MCF 10A (cell line): ENCODE measurements at regions not wholly inside any gene's neighbourhood (a gene's known extent, or its start where the extent isn't known, plus 50 kb on each side); places are given as distances from the start of the nearest gene placed in this dataset.

Source experiments
- BruUV-seq: library from RNA; stranded (reverse); fragments of 400-500 nt; replicated peaks from 2 replicates; lab custom pipeline; 2021; lab: Mats Ljungman, UMichigan
- CTCF ChIA-PET: fragments of 300-600 bp; sonication (Branson Sonifier 250); formaldehyde crosslinking; extraction: SDS; loops from one replicate; lab custom pipeline; 2021; ENCODE audit warnings: antibody characterized with exemption, inconsistent platforms; lab: Yijun Ruan, JAX
- POLR2A ChIA-PET: fragments of 300-600, 350-650 bp; sonication (Branson Sonifier 250); formaldehyde crosslinking; extraction: SDS; loops from one replicate; lab custom pipeline; 2020; ENCODE audit warnings: antibody characterized with exemption, inconsistent platforms; lab: Yijun Ruan, JAX
- DNase-seq: peaks from one replicate; pipeline ENCODE4 v3.0.0-alpha.2; 2018; ENCODE audit not compliant: unreplicated experiment
- H3K27ac Mint-ChIP-seq: one replicate; pipeline ENCODE4 v1.8.0; 2022; ENCODE audit warnings: mild to moderate bottlenecking, low read depth, mixed read lengths; ENCODE audit not compliant: unreplicated experiment
- H3K27me3 Mint-ChIP-seq: one replicate; pipeline ENCODE4 v1.8.0; 2022; ENCODE audit warnings: mixed read lengths; ENCODE audit not compliant: insufficient read depth, unreplicated experiment
- H3K36me3 Mint-ChIP-seq: one replicate; pipeline ENCODE4 v1.8.0; 2022; ENCODE audit warnings: mild to moderate bottlenecking, moderate library complexity, mixed read lengths; ENCODE audit not compliant: insufficient read depth, unreplicated experiment
- H3K4me1 Mint-ChIP-seq: one replicate; pipeline ENCODE4 v1.8.0; 2022; ENCODE audit warnings: mixed read lengths; ENCODE audit not compliant: insufficient read depth, unreplicated experiment
- H3K4me3 Mint-ChIP-seq: one replicate; pipeline ENCODE4 v1.8.0; 2022; ENCODE audit warnings: mild to moderate bottlenecking, moderate library complexity, mixed read lengths; ENCODE audit not compliant: unreplicated experiment
- H3K9me3 Mint-ChIP-seq: one replicate; pipeline ENCODE4 v1.8.0; 2022; ENCODE audit warnings: mixed read lengths; ENCODE audit not compliant: unreplicated experiment
- intact Hi-C: fragments of 100-400 bp; cut with micrococcal nuclease; formaldehyde crosslinking; loops from 2 replicates; pipeline ENCODE4 v1.14.1; 2022
- TF ChIP-seq, protein P1 (sequence below): fragments of 200-600 bp; IDR thresholded peaks from one replicate; pipeline ENCODE4 v1.8.0; 2022; ENCODE audit warnings: antibody characterized with exemption, mild to moderate bottlenecking; ENCODE audit not compliant: unreplicated experiment

DNA sequence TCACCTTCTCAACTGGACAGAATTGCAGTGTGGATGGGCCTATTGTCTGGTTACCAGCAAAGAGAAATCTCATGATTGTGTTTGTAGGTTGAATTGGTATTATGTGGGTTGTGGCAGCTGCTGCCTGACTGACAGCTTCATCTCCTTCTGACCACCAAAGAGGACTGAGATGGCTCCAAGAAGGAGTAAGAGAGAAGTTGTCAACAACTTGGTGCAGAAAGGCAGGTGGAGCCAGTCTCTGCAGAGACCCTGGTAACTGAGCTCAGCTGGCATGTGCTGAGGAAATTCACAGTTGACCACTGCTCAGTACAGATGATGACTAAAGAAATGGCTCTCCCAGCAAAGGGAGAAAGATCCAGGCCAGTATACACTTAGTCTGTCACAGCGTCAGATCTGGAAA lies 240.0 kb upstream of the AMIGO2 start:
- Mint-ChIP-seq H3K27me3 (no peaks in the 10 kb centered on the region), H3K4me3 (no peak overlapping the region), H3K4me1 (no peaks in the 10 kb centered on the region), H3K9me3 (no peaks in the 10 kb centered on the region), H3K27ac (no peak overlapping the region), H3K36me3 (no peaks in the 10 kb centered on the region)
- DNase-seq: no peak
- ChIA-PET CTCF (interaction anchor here (0.6 to 1.9 kb wide), 4 partner anchors 13 to 70 kb away, joined by 3 to 5 read pairs (median 3); no protein-coding TSS in a partner anchor), POLR2A (no interaction called here)
- TF ChIP-seq, protein P1, sequence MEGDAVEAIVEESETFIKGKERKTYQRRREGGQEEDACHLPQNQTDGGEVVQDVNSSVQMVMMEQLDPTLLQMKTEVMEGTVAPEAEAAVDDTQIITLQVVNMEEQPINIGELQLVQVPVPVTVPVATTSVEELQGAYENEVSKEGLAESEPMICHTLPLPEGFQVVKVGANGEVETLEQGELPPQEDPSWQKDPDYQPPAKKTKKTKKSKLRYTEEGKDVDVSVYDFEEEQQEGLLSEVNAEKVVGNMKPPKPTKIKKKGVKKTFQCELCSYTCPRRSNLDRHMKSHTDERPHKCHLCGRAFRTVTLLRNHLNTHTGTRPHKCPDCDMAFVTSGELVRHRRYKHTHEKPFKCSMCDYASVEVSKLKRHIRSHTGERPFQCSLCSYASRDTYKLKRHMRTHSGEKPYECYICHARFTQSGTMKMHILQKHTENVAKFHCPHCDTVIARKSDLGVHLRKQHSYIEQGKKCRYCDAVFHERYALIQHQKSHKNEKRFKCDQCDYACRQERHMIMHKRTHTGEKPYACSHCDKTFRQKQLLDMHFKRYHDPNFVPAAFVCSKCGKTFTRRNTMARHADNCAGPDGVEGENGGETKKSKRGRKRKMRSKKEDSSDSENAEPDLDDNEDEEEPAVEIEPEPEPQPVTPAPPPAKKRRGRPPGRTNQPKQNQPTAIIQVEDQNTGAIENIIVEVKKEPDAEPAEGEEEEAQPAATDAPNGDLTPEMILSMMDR: no peak
- intact Hi-C loops: no loop called here
- no TSS peak for BruUV-seq

DNA sequence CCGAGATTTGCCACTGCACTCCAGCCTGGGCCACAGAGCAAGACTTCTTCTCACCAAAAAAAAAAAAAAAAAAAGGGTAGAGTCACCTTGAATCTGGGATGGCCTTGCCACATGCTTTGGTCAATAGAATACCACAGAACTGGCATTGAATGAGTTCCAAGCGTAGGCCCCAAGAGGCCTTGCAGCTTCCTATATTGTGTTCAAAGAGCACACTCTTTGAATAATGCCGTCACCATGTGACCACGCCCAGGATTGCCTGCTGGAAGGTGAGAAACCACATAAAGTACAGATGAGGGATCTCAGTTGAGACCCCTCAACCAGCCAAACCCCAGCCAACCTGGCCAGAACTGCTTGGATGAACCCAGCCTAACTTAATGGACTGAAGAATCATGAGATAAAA lies 239.2 kb upstream of the AMIGO2 start:
- H3K4me1 Mint-ChIP-seq: no peaks in the 10 kb centered on the region
- H3K27ac Mint-ChIP-seq: no peak overlapping the region
- TF ChIP-seq, protein P1: no peak
- H3K36me3 Mint-ChIP-seq: no peaks in the 10 kb centered on the region
- CTCF ChIA-PET: interaction anchor here (0.5 kb wide), 1 partner anchor 107 kb away, joined by 3 read pairs; no protein-coding TSS in a partner anchor
- DNase-seq: no peak
- intact Hi-C loops: no loop called here
- no peaks in the 10 kb centered on the region for H3K9me3 Mint-ChIP-seq
- no peak overlapping the region for H3K4me3 Mint-ChIP-seq
- BruUV-seq: no TSS peak
- no peaks in the 10 kb centered on the region for H3K27me3 Mint-ChIP-seq
- POLR2A ChIA-PET: interaction anchor here (0.6 kb wide), 1 partner anchor 51 kb away, joined by 4 read pairs; no protein-coding TSS in a partner anchor

DNA sequence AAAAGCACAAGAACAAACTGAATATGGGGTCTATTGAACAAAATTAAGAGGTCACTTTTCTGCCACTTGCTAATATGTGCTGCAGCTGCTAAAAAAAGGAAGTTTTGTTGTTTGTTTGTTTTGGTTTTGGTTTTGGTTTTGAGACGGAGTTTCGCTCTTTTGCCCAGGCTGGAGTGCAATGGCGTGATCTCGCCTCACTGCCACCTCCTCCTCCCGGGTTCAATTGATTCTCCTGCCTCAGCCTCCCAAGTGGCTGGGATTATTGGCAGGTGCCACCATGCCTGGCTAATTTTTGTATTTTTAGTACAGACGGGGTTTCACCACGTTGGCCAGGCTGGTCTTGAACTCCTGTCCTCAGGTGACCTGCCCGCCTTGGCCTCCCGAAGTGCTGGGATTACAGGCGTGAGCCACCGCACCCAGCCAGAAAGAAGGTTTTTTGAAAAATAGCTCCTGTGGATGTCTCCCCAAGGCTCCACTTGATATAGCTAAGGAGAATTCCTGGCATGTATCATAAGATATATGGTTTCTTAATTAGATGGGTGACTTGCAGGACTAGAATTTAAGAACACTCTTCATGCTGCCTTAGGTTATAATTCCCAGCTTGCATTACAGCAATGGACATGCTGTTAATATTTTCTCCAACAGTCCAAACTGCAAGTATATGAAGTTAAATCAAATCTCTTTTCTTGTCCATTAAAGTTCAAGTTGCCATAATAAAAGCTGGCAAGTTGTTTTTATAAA lies 237.6 kb upstream of the AMIGO2 start:
- Mint-ChIP-seq H3K36me3 (no peaks in the 10 kb centered on the region), H3K4me3 (no peak overlapping the region), H3K27ac (no peak overlapping the region), H3K9me3 (no peaks in the 10 kb centered on the region), H3K4me1 (no peaks in the 10 kb centered on the region), H3K27me3 (no peaks in the 10 kb centered on the region)
- no TSS peak for BruUV-seq
- ChIA-PET POLR2A (interaction anchor here (0.9 kb wide), 1 partner anchor 239 kb away, joined by 3 read pairs; no protein-coding TSS in a partner anchor), CTCF (interaction anchor here (0.7 kb wide), 2 partner anchors 8 to 339 kb away, joined by 3 read pairs; no protein-coding TSS in a partner anchor)
- intact Hi-C loops: no loop called here
- TF ChIP-seq, protein P1: no peak
- DNase-seq: no peak

DNA sequence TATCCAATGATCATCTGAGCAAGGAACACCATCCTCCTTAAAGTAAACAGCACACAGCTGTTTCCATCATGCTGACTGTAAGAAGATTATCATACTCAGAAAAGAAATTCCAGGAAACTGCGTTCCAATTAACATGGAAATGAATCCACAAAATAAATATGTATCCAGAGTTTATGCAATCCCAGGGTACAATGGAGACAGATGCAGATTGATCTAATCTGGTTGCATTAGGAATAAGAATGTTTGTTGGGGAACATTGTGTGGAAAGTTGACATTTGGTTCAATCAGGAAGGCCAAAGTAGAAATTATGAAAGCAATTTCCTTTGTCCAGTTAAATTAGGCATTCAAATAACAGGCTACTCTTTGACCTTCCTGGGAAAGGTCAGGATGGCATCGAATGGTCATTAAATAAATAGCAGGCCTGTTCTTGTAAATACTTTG lies 236.9 kb upstream of the AMIGO2 start:
- Mint-ChIP-seq H3K36me3 (no peaks in the 10 kb centered on the region), H3K4me3 (no peak overlapping the region), H3K27me3 (no peaks in the 10 kb centered on the region), H3K4me1 (no peaks in the 10 kb centered on the region), H3K9me3 (no peaks in the 10 kb centered on the region), H3K27ac (no peak overlapping the region)
- no TSS peak for BruUV-seq
- TF ChIP-seq, protein P1: no peak
- intact Hi-C loops: no loop called here
- no peak for DNase-seq
- CTCF ChIA-PET: interaction anchor here (0.7 kb wide), 1 partner anchor 8 kb away, joined by 3 read pairs; no protein-coding TSS in a partner anchor
- POLR2A ChIA-PET: no interaction called here
